AG09319 (cell line): ENCODE measurements at regions not wholly inside any gene's neighbourhood (a gene's known extent, or its start where the extent isn't known, plus 50 kb on each side); places are given as distances from the start of the nearest gene placed in this dataset.

Experiments used
- DNase-seq: peaks from one replicate; pipeline ENCODE4 v3.0.0-alpha.2; 2010; ENCODE audit warnings: low read depth; ENCODE audit errors: extremely low read depth
- CTCF ChIP-seq: IDR thresholded peaks from 2 replicates; pipeline ENCODE4 v1.5.1; 2011; ENCODE audit warnings: low read depth, mild to moderate bottlenecking, inconsistent platforms, low read length, moderate library complexity

GRCh38 chr18:71471963-71472725 is 1072.0 kb downstream of the CBLN2 start:
- no peak for DNase-seq

GRCh38 chr18:71456206-71456605 is 1087.9 kb downstream of the CBLN2 start:
- no peak for DNase-seq

More at GRCh38 chr18:71471963-71472725, 1072.0 kb downstream of the CBLN2 start:
- no peak for TF ChIP-seq CTCF

GRCh38 chr18:71450257-71450656 is 1093.9 kb downstream of the CBLN2 start:
- DNase-seq, result no peak
- no peak for TF ChIP-seq CTCF

More at GRCh38 chr18:71456206-71456605, 1087.9 kb downstream of the CBLN2 start:
- no peak for TF ChIP-seq CTCF

- no peak for TF ChIP-seq CTCF
- DNase-seq, result no peak
Observed at GRCh38 chr18:71443706-71444480, 1100.2 kb downstream of the CBLN2 start.

GRCh38 chr18:71442731-71443141 is 1101.4 kb downstream of the CBLN2 start:
- no peak for TF ChIP-seq CTCF
- DNase-seq, result no peak

GRCh38 chr18:71441156-71441555 is 1103.0 kb downstream of the CBLN2 start:
- no peak for DNase-seq
- no peak for TF ChIP-seq CTCF

- DNase-seq, result no peak
- no peak for TF ChIP-seq CTCF
Observed at GRCh38 chr18:71437511-71437910, 1106.6 kb downstream of the CBLN2 start.
